Common myeloid progenitor, CD34-positive (primary cell): ENCODE measurements at regions not wholly inside any gene's neighbourhood (a gene's known extent, or its start where the extent isn't known, plus 50 kb on each side); places are given as distances from the start of the nearest gene placed in this dataset.

ENCODE experiments used
- CTCF ChIA-PET: fragments of 350-600 bp; sonication (Branson Sonifier 250); formaldehyde crosslinking; loops from one replicate; lab custom pipeline; 2021; ENCODE audit warnings: antibody characterized with exemption; lab: Charles Lee
- POLR2A ChIA-PET: fragments of 350-600 bp; sonication (Branson Sonifier 250); formaldehyde crosslinking; loops from one replicate; lab custom pipeline; 2021; ENCODE audit warnings: antibody characterized with exemption; lab: Charles Lee
- DNase-seq, 3 donors: peaks; one replicate each; pipeline versions ENCODE4 v3.0.0 to v3.0.0-alpha.2; 2013
- H3K27ac ChIP-seq, 2 experiments: 1 replicate in 1 of 2; 2 replicates in 1 of 2; pipeline ENCODE4 v1.7.0; 2013; ENCODE audit warnings: inconsistent platforms in 2 of 2, low read length in 2 of 2, mild to moderate bottlenecking in 2 of 2, low read depth in 1 of 2, moderate library complexity in 1 of 2; ENCODE audit not compliant: severe bottlenecking in 2 of 2, insufficient read depth in 1 of 2, poor library complexity in 1 of 2
- H3K27me3 ChIP-seq, 5 experiments: replicated peaks in 2 of 5; 1 replicate in 3 of 5; 2 replicates in 2 of 5; pipeline versions ENCODE4 v1.6.1 to v1.7.0; 2013; ENCODE audit warnings: low read length in 4 of 5, mild to moderate bottlenecking in 2 of 5, moderate library complexity in 2 of 5, inconsistent platforms in 1 of 5; ENCODE audit not compliant: insufficient read depth in 5 of 5, control insufficient read depth in 4 of 5
- H3K36me3 ChIP-seq, 4 experiments: 1 replicate in 2 of 4; 2 replicates in 2 of 4; pipeline versions ENCODE4 v1.6.1 to v1.7.0; 2013; ENCODE audit warnings: low read length in 3 of 4, control low read depth in 1 of 4, mild to moderate bottlenecking in 1 of 4; ENCODE audit not compliant: control insufficient read depth in 4 of 4, insufficient read depth in 4 of 4
- H3K4me1 ChIP-seq, 4 experiments: 1 replicate in 3 of 4; 2 replicates in 1 of 4; pipeline versions ENCODE4 v1.6.1 to v1.7.1; 2013; ENCODE audit warnings: low read length in 3 of 4, mild to moderate bottlenecking in 3 of 4, control low read depth in 1 of 4, inconsistent platforms in 1 of 4, moderate library complexity in 1 of 4; ENCODE audit not compliant: control insufficient read depth in 4 of 4, insufficient read depth in 4 of 4; ENCODE audit errors: control extremely low read depth in 1 of 4
- H3K4me3 ChIP-seq, 7 experiments: 1 replicate in 4 of 7; 2 replicates in 3 of 7; pipeline versions ENCODE4 v1.5.1 to v1.7.0; 2013; ENCODE audit warnings: mild to moderate bottlenecking in 7 of 7, low read length in 6 of 7, moderate library complexity in 6 of 7, inconsistent platforms in 2 of 7, low read depth in 2 of 7, control low read depth in 1 of 7; ENCODE audit not compliant: insufficient read depth in 4 of 7, control insufficient read depth in 1 of 7; ENCODE audit errors: extremely low read depth in 1 of 7
- H3K9me3 ChIP-seq, 5 experiments: 1 replicate in 4 of 5; 2 replicates in 1 of 5; pipeline versions ENCODE4 v1.6.1 to v1.7.1; 2013; ENCODE audit warnings: low read length in 4 of 5, mild to moderate bottlenecking in 2 of 5, inconsistent platforms in 1 of 5, low read depth in 1 of 5, moderate library complexity in 1 of 5; ENCODE audit not compliant: control insufficient read depth in 4 of 5, insufficient read depth in 2 of 5; ENCODE audit errors: control extremely low read depth in 1 of 5
- WGBS: methylation state at CpG from one replicate; pipeline ENCODE4 v1.1.5; 2013; ENCODE audit not compliant: insufficient coverage; 5-methylcytosine and 5-hydroxymethylcytosine counted together

GRCh38 chr13:112215871-112216270 lies 148.9 kb downstream of the SOX1 start:
- H3K4me1 ChIP-seq = no peaks in the 10 kb centered on the region
- peaks cover 0 to 24% (median 3%) of the 10 kb centered on the region in 5 experiments for H3K27me3 ChIP-seq
- POLR2A ChIA-PET = no interaction called here
- H3K27ac ChIP-seq = no peak overlapping the region
- no peaks in the 10 kb centered on the region for H3K9me3 ChIP-seq
- CTCF ChIA-PET = no interaction called here
- 82% methylated on average over 17 of the region's 19 CpGs for WGBS
- H3K36me3 ChIP-seq = no peaks in the 10 kb centered on the region
- H3K4me3 ChIP-seq = no peak overlapping the region
- no peak for DNase-seq

GRCh38 chr13:112217431-112217830 lies 150.5 kb downstream of the SOX1 start:
- DNase-seq = no peak
- 85% methylated on average over 7 of the region's 7 CpGs for WGBS
- H3K4me1 ChIP-seq = no peaks in the 10 kb centered on the region
- POLR2A ChIA-PET = no interaction called here
- peaks cover 0 to 21% (median 3%) of the 10 kb centered on the region in 5 experiments for H3K27me3 ChIP-seq
- no peaks in the 10 kb centered on the region for H3K36me3 ChIP-seq
- H3K4me3 ChIP-seq = no peak overlapping the region
- no peaks in the 10 kb centered on the region for H3K9me3 ChIP-seq
- CTCF ChIA-PET = no interaction called here
- no peak overlapping the region for H3K27ac ChIP-seq

- Histone ChIP-seq H3K9me3 (no peaks in the 10 kb centered on the region), H3K27me3 (peaks cover 0 to 18% (median 3%) of the 10 kb centered on the region in 5 experiments), H3K4me3 (no peak overlapping the region), H3K4me1 (no peaks in the 10 kb centered on the region), H3K27ac (no peak overlapping the region), H3K36me3 (no peaks in the 10 kb centered on the region)
- WGBS = 81% methylated on average over 6 of the region's 6 CpGs
- DNase-seq = no peak
- CTCF ChIA-PET = no interaction called here
- POLR2A ChIA-PET = no interaction called here
Observed at GRCh38 chr13:112218416-112218815, 151.5 kb downstream of the SOX1 start.

GRCh38 chr13:112219740-112220139 lies 152.8 kb downstream of the SOX1 start:
- no peak for DNase-seq
- H3K4me3 ChIP-seq = no peak overlapping the region
- CTCF ChIA-PET = interaction anchor here (0.6 to 0.9 kb wide), 2 partner anchors 13 to 730 kb away, joined by 3 read pairs; no protein-coding TSS in a partner anchor

GRCh38 chr13:112220296-112220875 lies 153.4 kb downstream of the SOX1 start:
- Histone ChIP-seq H3K27me3 (peaks cover 0 to 15% (median 3%) of the 10 kb centered on the region in 5 experiments), H3K4me3 (no peak overlapping the region), H3K36me3 (no peaks in the 10 kb centered on the region), H3K27ac (no peak overlapping the region), H3K9me3 (no peaks in the 10 kb centered on the region), H3K4me1 (no peaks in the 10 kb centered on the region)
- ChIA-PET CTCF (interaction anchor here (0.9 kb wide), 1 partner anchor 14 kb away, joined by 3 read pairs; no protein-coding TSS in a partner anchor), POLR2A (no interaction called here)
- 91% methylated on average over 15 of the region's 15 CpGs for WGBS
- no peak for DNase-seq

More at GRCh38 chr13:112219740-112220139, 152.8 kb downstream of the SOX1 start:
- 85% methylated on average over 6 of the region's 8 CpGs for WGBS
- Histone ChIP-seq H3K27ac (no peak overlapping the region), H3K27me3 (peaks cover 0 to 15% (median 3%) of the 10 kb centered on the region in 5 experiments), H3K9me3 (no peaks in the 10 kb centered on the region), H3K4me1 (no peaks in the 10 kb centered on the region), H3K36me3 (no peaks in the 10 kb centered on the region)
- POLR2A ChIA-PET = no interaction called here

GRCh38 chr13:112220925-112221324 lies 154.0 kb downstream of the SOX1 start:
- 95% methylated on average over 14 of the region's 15 CpGs for WGBS
- ChIA-PET CTCF (no interaction called here), POLR2A (no interaction called here)

GRCh38 chr13:112222971-112223370 lies 153.2 kb upstream of the SPACA7 start:
- H3K9me3 ChIP-seq = no peaks in the 10 kb centered on the region
- no peak overlapping the region for H3K27ac ChIP-seq
- H3K27me3 ChIP-seq = peaks cover 0 to 15% (median 3%) of the 10 kb centered on the region in 5 experiments
- ChIA-PET CTCF (no interaction called here), POLR2A (no interaction called here)
- H3K4me3 ChIP-seq = no peak overlapping the region
- no peak for DNase-seq
- no peaks in the 10 kb centered on the region for H3K36me3 ChIP-seq
- WGBS = 85% methylated on average over 5 of the region's 14 CpGs
- no peaks in the 10 kb centered on the region for H3K4me1 ChIP-seq

More at GRCh38 chr13:112220925-112221324, 154.0 kb downstream of the SOX1 start:
- Histone ChIP-seq H3K36me3 (no peaks in the 10 kb centered on the region), H3K27ac (no peak overlapping the region), H3K4me1 (no peaks in the 10 kb centered on the region), H3K4me3 (no peak overlapping the region), H3K9me3 (no peaks in the 10 kb centered on the region), H3K27me3 (peaks cover 0 to 15% (median 3%) of the 10 kb centered on the region in 5 experiments)
- DNase-seq = no peak
